Caco-2 (cell line): ENCODE measurements at regions not wholly inside any gene's neighbourhood (a gene's known extent, or its start where the extent isn't known, plus 50 kb on each side); places are given as distances from the start of the nearest gene placed in this dataset.
"Not testable (repeated sequence)": the region's sequence is repeated elsewhere in the genome, so short reads cannot be mapped to it uniquely, and the experiment has no call there.

Experiments used
- BruUV-seq: library from RNA; stranded (reverse); fragments of 400-500 nt; replicated peaks from 2 replicates; lab custom pipeline; 2021; lab: Mats Ljungman, UMichigan
- CTCF ChIA-PET: fragments of 300-600 bp; sonication (Branson Sonifier 250); formaldehyde crosslinking; loops from one replicate; lab custom pipeline; 2022; ENCODE audit warnings: antibody characterized with exemption; lab: Charles Lee
- POLR2A ChIA-PET: fragments of 300-600 bp; sonication (Branson Sonifier 250); formaldehyde crosslinking; loops from one replicate; lab custom pipeline; 2022; ENCODE audit warnings: antibody characterized with exemption; lab: Charles Lee
- DNase-seq, 2 experiments: peaks; one replicate each; pipeline versions ENCODE4 v3.0.0 to v3.0.0-alpha.2; 2020 to 2022
- H3K27me3 ChIP-seq: replicated peaks from 2 replicates; pipeline ENCODE4 v1.6.0; 2011; ENCODE audit warnings: low read length; ENCODE audit not compliant: control insufficient read depth, insufficient read depth
- H3K36me3 ChIP-seq: 2 replicates; pipeline ENCODE4 v1.5.1; 2011; ENCODE audit warnings: low read length; ENCODE audit not compliant: control insufficient read depth, insufficient read depth
- H3K4me1 ChIP-seq: fragments of 250-450 bp; sonication (Bioruptor Pico); 2 replicates; pipeline ENCODE4 v1.5.1; 2020; ENCODE audit warnings: mild to moderate bottlenecking
- H3K4me3 ChIP-seq: 2 replicates; pipeline ENCODE4 v1.5.1; 2011; ENCODE audit warnings: low read depth, mild to moderate bottlenecking, control low read depth, low read length
- H3K9me3 ChIP-seq: fragments of 250-450 bp; sonication (Bioruptor Pico); 2 replicates; pipeline ENCODE4 v1.5.1; 2020; ENCODE audit warnings: mild to moderate bottlenecking, moderate library complexity
- H3K27ac Mint-ChIP-seq: one replicate; pipeline ENCODE4 v1.8.0; 2022; ENCODE audit warnings: mixed read lengths; ENCODE audit not compliant: unreplicated experiment
- H3K27me3 Mint-ChIP-seq: one replicate; pipeline ENCODE4 v1.8.0; 2022; ENCODE audit warnings: mixed read lengths; ENCODE audit not compliant: insufficient read depth, unreplicated experiment
- H3K36me3 Mint-ChIP-seq: one replicate; pipeline ENCODE4 v1.8.0; 2022; ENCODE audit warnings: mild to moderate bottlenecking, mixed read lengths; ENCODE audit not compliant: insufficient read depth, unreplicated experiment
- H3K4me1 Mint-ChIP-seq: one replicate; pipeline ENCODE4 v1.8.0; 2022; ENCODE audit warnings: low read depth, mixed read lengths; ENCODE audit not compliant: unreplicated experiment
- H3K4me3 Mint-ChIP-seq: one replicate; pipeline ENCODE4 v1.8.0; 2022; ENCODE audit warnings: mild to moderate bottlenecking, moderate library complexity, mixed read lengths; ENCODE audit not compliant: unreplicated experiment
- H3K9me3 Mint-ChIP-seq: one replicate; pipeline ENCODE4 v1.8.0; 2022; ENCODE audit warnings: mixed read lengths; ENCODE audit not compliant: unreplicated experiment
- CTCF ChIP-seq, 2 experiments: fragments of 200-600 bp in 1 of 2; IDR thresholded peaks; 1 replicate in 1 of 2; 2 replicates in 1 of 2; pipeline versions ENCODE4 v1.5.1 to v1.8.0; 2011 to 2022; ENCODE audit warnings: antibody characterized with exemption in 1 of 2, control low read depth in 1 of 2, inconsistent platforms in 1 of 2, low read depth in 1 of 2, low read length in 1 of 2, mild to moderate bottlenecking in 1 of 2, moderate library complexity in 1 of 2; ENCODE audit not compliant: insufficient read depth in 1 of 2, severe bottlenecking in 1 of 2, unreplicated experiment in 1 of 2
- intact Hi-C: fragments of 100-400 bp; cut with micrococcal nuclease; formaldehyde crosslinking; loops from one replicate; pipeline ENCODE4 v1.10.0; 2022; ENCODE audit not compliant: unreplicated experiment
- microRNA-seq: library from miRNA; unstranded; fragments of <30 nt; microRNA quantifications from one replicate; pipeline ENCODE4 v1.2.0, GENCODE V29; 2022

- TF ChIP-seq CTCF (IDR thresholded peaks at IDR 0.05; ENCODE audit: insufficient read depth in 1 of 2, low read depth in 1 of 2, low read length in 1 of 2, severe bottlenecking in 1 of 2, unreplicated experiment in 1 of 2): no peak
- DNase-seq: no peak
- Histone ChIP-seq H3K36me3 (no peaks in the 10 kb centered on the region), H3K9me3 (no peaks in the 10 kb centered on the region), H3K4me3 (no peak overlapping the region), H3K4me1 (no peaks in the 10 kb centered on the region), H3K27me3 (no peaks in the 10 kb centered on the region)
- BruUV-seq: no TSS peak
- Mint-ChIP-seq H3K4me1 (no peaks in the 10 kb centered on the region), H3K4me3 (no peak overlapping the region), H3K9me3 (peaks cover 8% of the 10 kb centered on the region), H3K27me3 (no peaks in the 10 kb centered on the region), H3K27ac (no peak overlapping the region), H3K36me3 (no peaks in the 10 kb centered on the region)
- ChIA-PET CTCF (no interaction called here), POLR2A (no interaction called here)
- intact Hi-C loops: no loop called here
Observed at GRCh38 chr15:79154483-79155135, 64.0 kb upstream of the RASGRF1 start.

GRCh38 chr15:79144290-79144689 is 53.7 kb upstream of the RASGRF1 start:
- H3K4me3 ChIP-seq, H3K4me3 Mint-ChIP-seq, H3K9me3 ChIP-seq, POLR2A ChIA-PET, BruUV-seq, H3K4me1 ChIP-seq, H3K36me3 ChIP-seq, intact Hi-C loops, H3K27me3 ChIP-seq, H3K27me3 Mint-ChIP-seq, H3K27ac Mint-ChIP-seq, H3K4me1 Mint-ChIP-seq, H3K36me3 Mint-ChIP-seq, DNase-seq, CTCF ChIA-PET: not testable (repeated sequence)
- H3K9me3 Mint-ChIP-seq: peaks cover 24% of the 10 kb centered on the region

GRCh38 chr15:79140846-79141570 is 50.4 kb upstream of the RASGRF1 start:
- no peaks in the 10 kb centered on the region for H3K36me3 Mint-ChIP-seq
- no peak overlapping the region for H3K27ac Mint-ChIP-seq
- Histone ChIP-seq H3K9me3 (no peaks in the 10 kb centered on the region; the same call in 1 of the 2 replicates), H3K27me3 (no peaks in the 10 kb centered on the region), H3K36me3 (no peaks in the 10 kb centered on the region), H3K4me1 (no peaks in the 10 kb centered on the region), H3K4me3 (no peak overlapping the region)
- no peak for DNase-seq
- TF ChIP-seq CTCF (IDR thresholded peaks at IDR 0.05; ENCODE audit: insufficient read depth in 1 of 2, low read depth in 1 of 2, low read length in 1 of 2, severe bottlenecking in 1 of 2, unreplicated experiment in 1 of 2): no peak
- H3K4me3 Mint-ChIP-seq: no peak overlapping the region
- no TSS peak for BruUV-seq
- POLR2A ChIA-PET: no interaction called here
- H3K9me3 Mint-ChIP-seq: peaks cover 15% of the 10 kb centered on the region
- H3K4me1 Mint-ChIP-seq: peaks cover 6% of the 10 kb centered on the region
- peaks cover 5% of the 10 kb centered on the region for H3K27me3 Mint-ChIP-seq
- CTCF ChIA-PET: no interaction called here
- intact Hi-C loops: no loop called here

Small RNA genes lying in the stretch of these regions (microRNA-seq; reads per million reads assigned to microRNA genes)
- 7.1 reads per million, percentile 42 among the genes with 10 or more reads in this experiment for gene MIR184
